ENCODE measurements at regions not wholly inside any gene's neighbourhood (a gene's known extent, or its start where the extent isn't known, plus 50 kb on each side); places are given as distances from the start of the nearest gene placed in this dataset.

DNA sequence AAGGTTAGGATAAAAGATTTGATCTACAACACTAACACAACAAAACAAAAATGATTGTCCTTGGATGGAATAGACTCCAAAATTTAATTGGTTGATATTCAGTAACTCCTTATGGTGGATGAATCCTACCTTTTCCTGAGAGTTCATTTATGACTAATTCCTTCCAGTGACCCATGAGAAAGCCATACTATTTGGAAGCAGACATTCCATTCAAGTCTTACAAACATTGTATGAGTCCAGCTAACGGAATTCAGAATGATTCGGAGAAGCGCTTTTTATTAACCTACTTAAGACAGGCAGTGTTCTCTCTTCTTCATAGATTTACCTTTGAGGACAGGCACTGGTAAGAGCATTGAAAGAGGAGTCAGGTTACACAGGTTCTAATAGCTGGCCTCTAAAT is 155.6 kb upstream of the ZNF648 start:
- no peaks in the 10 kb centered on the region for H3K4me1 ChIP-seq
- TF ChIP-seq POLR2AphosphoS5 (IDR thresholded peaks at IDR 0.05) (no peak), EP300 (IDR thresholded peaks at IDR 0.05) (no peak), POLR2A (IDR thresholded peaks at IDR 0.05) (no peak)
- TF ChIP-seq, protein P1, sequence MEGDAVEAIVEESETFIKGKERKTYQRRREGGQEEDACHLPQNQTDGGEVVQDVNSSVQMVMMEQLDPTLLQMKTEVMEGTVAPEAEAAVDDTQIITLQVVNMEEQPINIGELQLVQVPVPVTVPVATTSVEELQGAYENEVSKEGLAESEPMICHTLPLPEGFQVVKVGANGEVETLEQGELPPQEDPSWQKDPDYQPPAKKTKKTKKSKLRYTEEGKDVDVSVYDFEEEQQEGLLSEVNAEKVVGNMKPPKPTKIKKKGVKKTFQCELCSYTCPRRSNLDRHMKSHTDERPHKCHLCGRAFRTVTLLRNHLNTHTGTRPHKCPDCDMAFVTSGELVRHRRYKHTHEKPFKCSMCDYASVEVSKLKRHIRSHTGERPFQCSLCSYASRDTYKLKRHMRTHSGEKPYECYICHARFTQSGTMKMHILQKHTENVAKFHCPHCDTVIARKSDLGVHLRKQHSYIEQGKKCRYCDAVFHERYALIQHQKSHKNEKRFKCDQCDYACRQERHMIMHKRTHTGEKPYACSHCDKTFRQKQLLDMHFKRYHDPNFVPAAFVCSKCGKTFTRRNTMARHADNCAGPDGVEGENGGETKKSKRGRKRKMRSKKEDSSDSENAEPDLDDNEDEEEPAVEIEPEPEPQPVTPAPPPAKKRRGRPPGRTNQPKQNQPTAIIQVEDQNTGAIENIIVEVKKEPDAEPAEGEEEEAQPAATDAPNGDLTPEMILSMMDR (IDR thresholded peaks at IDR 0.05) = no peak
- 92 to 100% methylated on average over 2 to 3 of the region's 3 CpGs for WGBS, 2 donors (ENCODE audit: low coverage in 1 of 2)
- ATAC-seq = no peak
- H3K27me3 ChIP-seq = no peaks in the 10 kb centered on the region
- H3K9me3 ChIP-seq = no peaks in the 10 kb centered on the region
- H3K27ac ChIP-seq = no peak overlapping the region
- no peak overlapping the region for H3K4me3 ChIP-seq
- H3K36me3 ChIP-seq = no peaks in the 10 kb centered on the region

DNA sequence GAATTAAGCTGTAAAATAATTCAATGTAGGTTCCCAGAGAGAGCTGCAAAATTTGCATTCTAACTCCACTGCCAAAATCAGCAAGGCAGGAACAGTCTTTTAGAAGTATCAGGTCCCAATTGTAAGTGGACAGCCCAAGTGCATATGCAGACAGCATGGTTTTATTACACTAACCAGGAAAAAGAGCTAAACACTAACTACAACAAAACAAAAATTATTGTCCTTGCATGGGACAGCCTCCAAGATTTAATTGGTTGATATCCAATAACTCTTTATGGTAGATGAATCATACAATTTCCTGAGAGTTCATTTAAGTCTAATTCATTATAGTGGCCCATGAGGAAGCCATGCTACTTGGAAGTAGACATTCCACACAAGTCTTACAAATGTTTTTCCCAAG is 154.3 kb upstream of the ZNF648 start:
- no peak for ATAC-seq
- Histone ChIP-seq H3K27ac (no peak overlapping the region), H3K4me1 (no peaks in the 10 kb centered on the region), H3K4me3 (no peak overlapping the region), H3K9me3 (no peaks in the 10 kb centered on the region), H3K27me3 (no peaks in the 10 kb centered on the region), H3K36me3 (no peaks in the 10 kb centered on the region)
- TF ChIP-seq POLR2AphosphoS5 (IDR thresholded peaks at IDR 0.05) (no peak), POLR2A (IDR thresholded peaks at IDR 0.05) (no peak)

DNA sequence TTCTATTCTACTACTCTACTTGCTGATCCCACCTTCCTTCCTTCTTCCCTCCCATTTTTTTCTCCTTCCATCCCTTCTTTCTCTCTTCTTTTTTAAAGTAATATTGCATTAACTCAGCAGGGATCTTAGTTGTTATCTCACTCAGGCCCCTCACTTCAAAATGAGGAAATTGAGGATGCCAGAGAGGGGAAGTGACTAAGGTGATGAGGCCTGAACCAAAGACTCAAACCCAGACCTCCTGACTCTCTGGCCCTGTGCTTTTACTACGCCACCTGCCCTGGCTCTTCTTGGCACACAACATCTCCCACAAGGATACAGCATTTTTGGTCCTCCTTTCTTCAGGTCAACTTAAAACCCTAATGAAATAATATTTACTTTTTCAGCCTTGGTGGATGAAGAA is 151.7 kb upstream of the ZNF648 start:
- TF ChIP-seq POLR2AphosphoS5 (IDR thresholded peaks at IDR 0.05) (no peak), POLR2A (IDR thresholded peaks at IDR 0.05) (no peak), EP300 (IDR thresholded peaks at IDR 0.05) (no peak)
- TF ChIP-seq, protein P1 (IDR thresholded peaks at IDR 0.05) = no peak
- ATAC-seq = no peak
- H3K9me3 ChIP-seq = no peaks in the 10 kb centered on the region
- no peak overlapping the region for H3K27ac ChIP-seq
- H3K27me3 ChIP-seq = no peaks in the 10 kb centered on the region
- 70 to 100% methylated on average over 1 of the region's 1 CpG for WGBS, 2 donors (ENCODE audit: low coverage in 1 of 2)
- H3K4me3 ChIP-seq = no peak overlapping the region
- H3K4me1 ChIP-seq = no peaks in the 10 kb centered on the region
- H3K36me3 ChIP-seq = no peaks in the 10 kb centered on the region

DNA sequence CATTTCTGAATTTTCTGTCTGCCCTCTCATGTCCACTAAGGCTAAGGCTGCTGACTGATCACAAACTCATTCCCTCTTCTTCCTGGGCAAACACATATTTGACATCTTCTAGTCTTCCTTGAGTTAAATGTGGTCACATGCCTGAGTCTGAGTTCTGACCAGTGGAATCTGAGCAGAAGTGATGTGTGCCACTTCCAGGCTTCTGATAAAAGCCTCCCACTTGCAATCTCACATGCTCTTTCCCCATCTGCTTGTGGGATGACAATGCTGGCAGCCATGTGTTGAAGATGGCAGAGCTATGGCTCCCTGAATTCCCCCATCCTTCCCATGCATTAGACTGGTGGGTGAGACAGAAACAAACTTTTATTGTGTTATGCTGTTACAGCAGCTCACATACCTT is 149.9 kb upstream of the ZNF648 start:
- ATAC-seq = no peak
- H3K9me3 ChIP-seq = no peaks in the 10 kb centered on the region
- peaks cover 0 to 16% (median 0%) of the 10 kb centered on the region in 3 donors for H3K4me1 ChIP-seq
- no peak overlapping the region for H3K27ac ChIP-seq
- H3K4me3 ChIP-seq = no peak overlapping the region
- TF ChIP-seq POLR2A (IDR thresholded peaks at IDR 0.05) (no peak), POLR2AphosphoS5 (IDR thresholded peaks at IDR 0.05) (no peak), EP300 (IDR thresholded peaks at IDR 0.05) (no peak)
- TF ChIP-seq, protein P1 (IDR thresholded peaks at IDR 0.05) = no peak
- no peaks in the 10 kb centered on the region for H3K36me3 ChIP-seq
- no peaks in the 10 kb centered on the region for H3K27me3 ChIP-seq

DNA sequence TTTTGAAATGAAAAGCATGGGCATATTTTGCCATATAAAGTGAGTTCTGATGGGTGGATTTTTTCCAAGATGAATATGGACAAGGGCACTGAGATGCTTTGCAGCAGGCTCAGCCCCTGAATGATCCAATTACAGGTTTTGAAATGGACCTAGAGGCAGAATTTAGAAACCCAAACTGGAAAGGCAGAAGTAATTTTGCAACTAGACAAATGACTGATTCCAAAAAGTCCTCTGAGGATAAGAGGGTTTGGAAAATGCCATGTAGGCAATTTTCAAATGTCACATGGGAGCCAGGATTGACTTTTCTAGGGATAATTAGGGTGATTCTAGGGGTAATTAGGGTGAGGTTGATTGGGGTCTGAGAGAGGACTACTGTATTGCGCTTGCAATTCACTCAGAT is 148.9 kb upstream of the ZNF648 start:
- H3K4me1 ChIP-seq = peaks cover 0 to 25% (median 0%) of the 10 kb centered on the region in 3 donors
- ATAC-seq = no peak
- no peaks in the 10 kb centered on the region for H3K9me3 ChIP-seq
- no peak for TF ChIP-seq EP300 (IDR thresholded peaks at IDR 0.05)
- TF ChIP-seq POLR2AphosphoS5 (IDR thresholded peaks at IDR 0.05) = no peak
- TF ChIP-seq POLR2A (IDR thresholded peaks at IDR 0.05) = no peak
- no peaks in the 10 kb centered on the region for H3K36me3 ChIP-seq
- H3K27ac ChIP-seq = peak overlapping the region in 2 of 4 donors; percentile 4 to 31
- H3K27me3 ChIP-seq = no peaks in the 10 kb centered on the region
- no peak overlapping the region for H3K4me3 ChIP-seq
- 100% methylated on average over 1 of the region's 1 CpG; no CpG with 5 or more reads in 1 of the 2 donors for WGBS, 2 donors (ENCODE audit: low coverage in 1 of 2)

DNA sequence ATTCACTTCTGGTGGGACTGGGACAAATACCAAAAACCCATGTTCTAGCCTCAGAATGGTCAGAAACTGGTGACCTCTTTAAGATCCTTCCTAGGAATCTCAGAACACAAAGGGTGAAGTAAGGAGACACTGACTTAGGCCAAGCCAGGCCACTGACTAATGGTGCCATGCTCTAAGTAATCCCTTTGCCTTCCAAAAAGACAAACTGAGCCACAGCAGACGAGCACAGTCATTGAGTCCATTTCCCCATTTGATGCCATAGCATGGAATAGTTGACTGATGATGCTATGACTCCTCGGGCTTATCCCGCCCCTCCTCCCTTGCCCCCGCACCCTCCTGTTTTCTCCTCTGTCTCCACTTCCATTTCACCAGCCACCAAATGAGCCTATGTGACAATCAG is 145.8 kb upstream of the ZNF648 start:
- H3K4me1 ChIP-seq = peaks cover 0 to 37% (median 0%) of the 10 kb centered on the region in 3 donors
- no peak overlapping the region for H3K4me3 ChIP-seq
- H3K9me3 ChIP-seq = no peaks in the 10 kb centered on the region
- 58 to 71% methylated on average over 3 to 4 of the region's 4 CpGs for WGBS, 2 donors (ENCODE audit: low coverage in 1 of 2)
- TF ChIP-seq POLR2A (IDR thresholded peaks at IDR 0.05) = no peak
- TF ChIP-seq POLR2AphosphoS5 (IDR thresholded peaks at IDR 0.05) = peak; percentile 3
- TF ChIP-seq, protein P1 (IDR thresholded peaks at IDR 0.05) = no peak
- TF ChIP-seq EP300 (IDR thresholded peaks at IDR 0.05) = no peak
- peak; percentile 41 for ATAC-seq
- no peaks in the 10 kb centered on the region for H3K27me3 ChIP-seq
- no peaks in the 10 kb centered on the region for H3K36me3 ChIP-seq
- peak overlapping the region in 3 of 4 donors; percentile 71 to 81 (median 74) for H3K27ac ChIP-seq
